SH-SY5Y (cell line): ENCODE measurements at regions not wholly inside any gene's neighbourhood (a gene's known extent, or its start where the extent isn't known, plus 50 kb on each side); places are given as distances from the start of the nearest gene placed in this dataset.

Experiments used
- GATA2 ChIP-seq: IDR thresholded peaks from 2 replicates; pipeline ENCODE4 v1.6.1; 2011; ENCODE audit warnings: mild to moderate bottlenecking, low read depth, low read length
- GATA3 ChIP-seq: IDR thresholded peaks from 2 replicates; pipeline ENCODE4 v1.6.1; 2011; ENCODE audit warnings: low read depth, mild to moderate bottlenecking, low read length, moderate library complexity

- TF ChIP-seq GATA2 (no peak), GATA3 (no peak)
Measured at GRCh38 chr16:54462151-54462651, 175.6 kb upstream of the IRX3 start.
